ENCODE measurements at regions not wholly inside any gene's neighbourhood (a gene's known extent, or its start where the extent isn't known, plus 50 kb on each side); places are given as distances from the start of the nearest gene placed in this dataset.

- in situ Hi-C loops (cut with MboI), result no loop called here
- CTCF ChIA-PET (ENCODE audit: low intra/inter-chr PET ratio), result no interaction called here
- intact Hi-C loops (cut with micrococcal nuclease), result loop anchor here (10.0 kb wide), 1 partner anchor 525 kb away; no protein-coding TSS in a partner anchor
- no peak overlapping the region for H2AFZ ChIP-seq (ENCODE audit: low read depth, low read length)
- H3K27ac ChIP-seq (ENCODE audit: extremely low read depth, low read depth, low read length), result no peak overlapping the region
- BruUV-seq (replicated peaks), result no TSS peak
- no peak overlapping the region for H3K9ac ChIP-seq (ENCODE audit: insufficient read depth in 1 of 2, low read depth in 2 of 2, low read length in 2 of 2)
- no peaks in the 10 kb centered on the region for H4K20me1 ChIP-seq (replicated peaks; ENCODE audit: control insufficient read depth, insufficient read depth, low read length)
- no peaks in the 10 kb centered on the region for H3K9me3 ChIP-seq (replicated peaks; ENCODE audit: control insufficient read depth, insufficient read depth, low read depth, low read length)
- ATAC-seq (no peak), DNase-seq (ENCODE audit: extremely low read depth in 1 of 4, low spot score in 3 of 4) (no peak), FAIRE-seq (no peak)
- 0% methylated on average over 3 of the region's 14 CpGs for WGBS (ENCODE audit: insufficient coverage, low coverage, missing lambda C conversion rate)
- H3K4me2 ChIP-seq (ENCODE audit: insufficient read depth, low read length), result no peak overlapping the region
- H3K4me3 ChIP-seq, result no peak overlapping the region
- TF ChIP-seq ESRRB (CRISPR knock-in tag; IDR thresholded peaks at IDR 0.05; ENCODE audit: borderline replicate concordance) (no peak), MED1 (CRISPR knock-in tag; IDR thresholded peaks at IDR 0.05; ENCODE audit: borderline replicate concordance) (no peak), ARID4B (CRISPR knock-in tag; IDR thresholded peaks at IDR 0.05) (no peak), MEF2D (tag; conservative IDR thresholded peaks at IDR 0.05; ENCODE audit: low read depth) (no peak), ZNF586 (CRISPR knock-in tag; conservative IDR thresholded peaks at IDR 0.05) (no peak), ZNF41 (CRISPR knock-in tag; conservative IDR thresholded peaks at IDR 0.05) (no peak)
- H3K27me3 ChIP-seq (ENCODE audit: control insufficient read depth in 2 of 2, insufficient read depth in 2 of 2, low read length in 2 of 2), result peaks cover 0 to 5% of the 10 kb centered on the region in 2 experiments; a peak in 2 of 5 replicates
- H3K9me1 ChIP-seq (ENCODE audit: control insufficient read depth, insufficient read depth, low read length), result no peaks in the 10 kb centered on the region
- H3K36me3 ChIP-seq (ENCODE audit: control insufficient read depth, insufficient read depth, low read length), result no peaks in the 10 kb centered on the region
- no peaks in the 10 kb centered on the region for H3K4me1 ChIP-seq (replicated peaks in 1 of 2; ENCODE audit: control insufficient read depth in 2 of 2, insufficient read depth in 2 of 2, low read length in 2 of 2)
- H3K79me2 ChIP-seq (ENCODE audit: control insufficient read depth, insufficient read depth, low read length), result no peaks in the 10 kb centered on the region
- POLR2A ChIA-PET, result no interaction called here
Observed at GRCh38 chr18:59049721-59050660, 89.7 kb upstream of the SEC11C start.
